Activated naive CD8-positive, alpha-beta T cell treated with anti-CD3 and anti-CD28 coated beads, Interleukin-2, amount 50 U/mL, for 24 hours (primary cell): ENCODE measurements at regions not wholly inside any gene's neighbourhood (a gene's known extent, or its start where the extent isn't known, plus 50 kb on each side); places are given as distances from the start of the nearest gene placed in this dataset.

Experiments used
- ATAC-seq: fragments of 150-1000 bp; cut with Tn5 transposase; one replicate; pipeline ENCODE4 v1.10.0; 2021
- DNase-seq: peaks from one replicate; pipeline ENCODE4 v3.0.0; 2021
- H3K27ac Mint-ChIP-seq: one replicate; pipeline ENCODE4 v1.8.0; 2021; ENCODE audit warnings: mild to moderate bottlenecking, mixed read lengths
- H3K27me3 Mint-ChIP-seq: one replicate; pipeline ENCODE4 v1.8.0; 2021; ENCODE audit warnings: mixed read lengths
- H3K36me3 Mint-ChIP-seq: one replicate; pipeline ENCODE4 v1.8.0; 2021; ENCODE audit warnings: low read depth, mixed read lengths
- H3K4me1 Mint-ChIP-seq: one replicate; pipeline ENCODE4 v1.8.0; 2021; ENCODE audit warnings: mixed read lengths
- H3K4me3 Mint-ChIP-seq: one replicate; pipeline ENCODE4 v1.8.0; 2021; ENCODE audit warnings: mild to moderate bottlenecking, moderate library complexity, mixed read lengths
- H3K9me3 Mint-ChIP-seq: one replicate; pipeline ENCODE4 v1.8.0; 2021; ENCODE audit warnings: mixed read lengths

DNA sequence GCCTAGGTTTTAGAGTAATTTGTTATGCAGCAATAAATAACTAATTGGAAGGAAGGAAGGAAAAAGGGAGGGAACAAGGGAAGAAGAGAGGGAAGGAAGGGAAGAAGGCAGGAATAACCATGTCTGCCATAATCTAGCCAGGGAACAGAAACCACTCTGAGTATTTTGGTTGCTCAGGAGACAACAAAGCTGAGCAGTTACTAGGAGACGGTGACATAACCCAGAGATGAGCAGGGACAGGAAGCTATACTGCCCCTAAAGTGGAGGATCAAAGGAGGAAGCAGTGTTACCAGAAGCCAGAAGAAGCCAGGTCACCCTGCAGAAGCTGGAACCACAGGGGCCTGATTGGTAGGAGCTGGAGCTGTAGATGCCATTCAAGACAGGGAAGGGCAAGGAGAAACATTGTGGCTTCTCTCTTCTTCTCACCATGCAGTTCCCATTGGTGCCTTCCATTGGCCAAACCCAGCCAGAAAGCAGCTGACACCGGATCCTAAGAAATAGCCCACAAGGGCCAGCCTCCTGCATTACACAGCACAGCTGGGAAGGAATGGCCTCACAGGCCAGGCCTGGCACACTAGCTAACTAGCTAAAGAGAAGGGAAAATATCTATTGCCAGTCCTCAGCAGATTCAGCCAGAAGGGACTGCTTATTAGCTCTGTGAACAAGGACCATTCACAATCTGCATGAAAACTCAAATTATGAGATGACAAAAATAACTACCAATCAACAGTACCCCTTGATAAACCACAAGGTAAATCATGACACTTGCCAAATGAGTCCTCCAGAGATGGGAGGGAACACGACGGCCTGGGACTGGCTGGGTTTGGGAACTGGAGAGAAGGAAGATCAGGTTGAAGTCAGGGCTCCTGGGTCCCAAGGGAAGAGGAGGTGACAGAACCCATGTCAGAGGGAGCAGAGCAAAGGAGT lies 184.5 kb upstream of the NFE2L3 start:
- Mint-ChIP-seq H3K27me3 (peaks cover 34% of the 10 kb centered on the region), H3K4me3 (no peak overlapping the region), H3K36me3 (no peaks in the 10 kb centered on the region), H3K27ac (peak overlapping the region; percentile 10), H3K9me3 (no peaks in the 10 kb centered on the region), H3K4me1 (peaks cover 15% of the 10 kb centered on the region)
- DNase-seq, result no peak
- no peak for ATAC-seq

- Mint-ChIP-seq H3K36me3 (no peaks in the 10 kb centered on the region), H3K4me3 (no peak overlapping the region), H3K27ac (peak overlapping the region; percentile 10), H3K4me1 (peaks cover 15% of the 10 kb centered on the region), H3K9me3 (no peaks in the 10 kb centered on the region), H3K27me3 (peaks cover 31% of the 10 kb centered on the region)
- peak; percentile 78 for ATAC-seq
- peak; percentile 35 for DNase-seq
These were observed 183.6 kb upstream of the NFE2L3 start for GRCh38 chr7:25968205-25968993.

GRCh38 chr7:25970356-25970755 lies 181.6 kb upstream of the NFE2L3 start:
- H3K9me3 Mint-ChIP-seq, result no peaks in the 10 kb centered on the region

GRCh38 chr7:25970911-25971310 lies 181.1 kb upstream of the NFE2L3 start:
- no peak for ATAC-seq
- Mint-ChIP-seq H3K27me3 (peaks cover 20% of the 10 kb centered on the region), H3K4me1 (peaks cover 15% of the 10 kb centered on the region), H3K27ac (no peak overlapping the region), H3K4me3 (no peak overlapping the region), H3K9me3 (no peaks in the 10 kb centered on the region), H3K36me3 (peaks cover 2% of the 10 kb centered on the region)
- no peak for DNase-seq

More at GRCh38 chr7:25970356-25970755, 181.6 kb upstream of the NFE2L3 start:
- ATAC-seq (no peak), DNase-seq (no peak)
- Mint-ChIP-seq H3K4me1 (peaks cover 15% of the 10 kb centered on the region), H3K27me3 (peaks cover 25% of the 10 kb centered on the region), H3K4me3 (no peak overlapping the region), H3K27ac (no peak overlapping the region), H3K36me3 (peaks cover under 1% of the 10 kb centered on the region)

DNA sequence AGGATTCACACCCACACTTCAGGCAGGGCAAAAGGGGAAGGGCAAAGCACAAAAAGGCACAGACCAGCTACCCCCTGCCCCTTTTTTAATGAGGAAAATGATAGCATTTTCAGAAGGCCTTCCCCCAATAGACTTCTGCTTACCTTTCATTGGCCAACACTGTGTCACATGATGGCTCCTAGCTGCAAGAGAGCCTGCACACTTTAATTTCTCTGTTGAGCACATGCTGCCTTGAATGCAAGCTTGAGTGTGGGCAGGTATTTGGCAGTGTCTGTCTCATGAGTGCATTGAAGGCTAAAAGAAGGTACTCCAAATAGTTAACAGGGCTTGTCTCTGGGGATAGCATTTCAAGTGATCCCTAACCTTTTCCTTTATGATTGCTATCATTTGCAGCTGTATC lies 175.4 kb upstream of the NFE2L3 start:
- H3K27ac Mint-ChIP-seq, result no peak overlapping the region
- DNase-seq, result no peak
- no peaks in the 10 kb centered on the region for H3K9me3 Mint-ChIP-seq
- H3K4me3 Mint-ChIP-seq, result no peak overlapping the region
- H3K4me1 Mint-ChIP-seq, result no peaks in the 10 kb centered on the region
- peaks cover 3% of the 10 kb centered on the region for H3K27me3 Mint-ChIP-seq
- H3K36me3 Mint-ChIP-seq, result peaks cover 5% of the 10 kb centered on the region
- ATAC-seq, result no peak

GRCh38 chr7:25978466-25978865 lies 173.5 kb upstream of the NFE2L3 start:
- DNase-seq, result no peak
- Mint-ChIP-seq H3K27me3 (peaks cover 3% of the 10 kb centered on the region), H3K4me1 (no peaks in the 10 kb centered on the region), H3K27ac (no peak overlapping the region), H3K4me3 (no peak overlapping the region), H3K36me3 (peaks cover 5% of the 10 kb centered on the region), H3K9me3 (no peaks in the 10 kb centered on the region)
- ATAC-seq, result no peak

DNA sequence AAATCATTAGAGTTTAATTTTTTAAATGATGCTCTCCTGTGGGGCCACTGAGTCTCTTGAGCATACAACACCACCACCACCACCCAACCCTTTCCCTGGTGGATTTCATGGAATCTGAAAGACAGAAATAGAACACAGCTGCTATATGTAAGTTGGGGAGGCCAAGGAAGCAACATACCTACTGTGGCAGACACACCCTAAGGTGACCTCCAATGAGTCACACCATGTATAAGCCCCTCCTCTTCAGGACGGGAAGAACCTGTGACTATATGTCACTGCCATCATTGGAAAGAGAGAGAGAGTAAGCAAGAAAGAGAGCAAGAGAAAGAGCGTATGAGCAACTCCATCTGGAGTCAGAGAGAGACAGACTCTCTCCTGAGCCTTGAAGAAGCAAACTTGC lies 172.4 kb upstream of the NFE2L3 start:
- Mint-ChIP-seq H3K36me3 (peaks cover 5% of the 10 kb centered on the region), H3K4me3 (no peak overlapping the region), H3K4me1 (no peaks in the 10 kb centered on the region), H3K9me3 (no peaks in the 10 kb centered on the region), H3K27me3 (no peaks in the 10 kb centered on the region), H3K27ac (no peak overlapping the region)
- ATAC-seq (no peak), DNase-seq (no peak)

DNA sequence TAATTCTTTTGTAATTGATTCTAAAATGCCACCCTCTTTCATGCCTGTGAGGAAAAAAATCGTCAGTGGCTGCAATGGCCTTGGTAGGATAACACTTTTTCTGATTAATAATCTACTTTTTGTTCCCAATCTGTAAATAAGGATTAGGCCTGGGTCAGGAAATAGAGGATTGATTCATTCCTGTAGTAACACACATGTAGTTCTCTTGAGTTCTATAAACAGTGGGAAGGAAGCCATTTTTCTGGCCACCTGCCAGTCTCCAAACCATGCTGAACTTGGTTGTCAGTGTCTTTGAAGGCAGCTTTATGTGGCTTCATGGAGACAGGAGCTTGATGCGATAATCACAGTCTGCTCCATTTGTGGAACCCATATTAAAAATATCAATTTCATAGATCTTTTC lies 169.3 kb upstream of the NFE2L3 start:
- no peaks in the 10 kb centered on the region for H3K27me3 Mint-ChIP-seq
- ATAC-seq, result no peak
- no peaks in the 10 kb centered on the region for H3K4me1 Mint-ChIP-seq

DNA sequence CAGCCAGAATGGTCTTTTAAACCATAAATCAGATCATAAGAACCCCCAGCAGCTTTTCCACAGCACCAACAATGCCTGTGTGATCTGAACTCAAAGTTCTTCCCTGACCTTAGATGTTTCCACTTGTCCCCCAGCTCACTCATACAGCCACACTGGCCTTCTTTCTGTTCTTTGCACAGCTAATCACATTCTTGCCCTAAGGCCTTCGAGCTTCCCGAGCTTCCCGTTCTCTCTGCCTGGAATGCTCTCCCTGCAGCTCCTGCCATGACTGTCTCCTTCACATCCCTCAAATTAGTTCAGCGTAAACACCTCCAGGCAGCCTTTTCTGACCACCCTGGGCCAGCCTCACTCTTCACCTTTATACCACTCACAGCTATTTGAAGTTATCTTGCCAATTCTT lies 166.8 kb upstream of the NFE2L3 start:
- Mint-ChIP-seq H3K36me3 (no peaks in the 10 kb centered on the region), H3K9me3 (no peaks in the 10 kb centered on the region), H3K27ac (no peak overlapping the region), H3K4me3 (no peak overlapping the region), H3K4me1 (no peaks in the 10 kb centered on the region), H3K27me3 (peaks cover 9% of the 10 kb centered on the region)
- ATAC-seq (no peak), DNase-seq (no peak)

More for the DNA sequence above, 169.3 kb upstream of the NFE2L3 start:
- H3K9me3 Mint-ChIP-seq, result no peaks in the 10 kb centered on the region
- H3K27ac Mint-ChIP-seq, result no peak overlapping the region
- no peaks in the 10 kb centered on the region for H3K36me3 Mint-ChIP-seq
- H3K4me3 Mint-ChIP-seq, result no peak overlapping the region
- no peak for DNase-seq

DNA sequence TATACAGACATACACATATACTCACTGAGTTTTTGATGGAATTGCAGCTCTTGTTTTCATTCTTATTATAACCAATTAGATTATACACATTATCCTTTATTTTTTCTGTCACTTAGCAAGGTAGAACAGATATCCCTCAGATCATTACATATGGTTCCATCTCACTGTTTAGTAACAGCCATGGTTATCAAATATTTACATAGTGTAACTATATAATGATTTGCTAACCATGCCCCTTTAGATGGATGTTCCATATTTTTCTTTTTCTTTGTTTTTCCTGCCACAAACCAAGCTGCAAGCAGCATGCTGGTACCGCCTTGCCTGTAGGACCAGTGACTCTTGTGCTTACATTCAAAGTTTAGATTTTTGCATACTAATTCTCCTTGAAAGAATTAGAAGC lies 163.4 kb upstream of the NFE2L3 start:
- DNase-seq, result no peak
- Mint-ChIP-seq H3K27me3 (peaks cover 17% of the 10 kb centered on the region), H3K9me3 (no peaks in the 10 kb centered on the region), H3K27ac (no peak overlapping the region), H3K36me3 (no peaks in the 10 kb centered on the region), H3K4me1 (no peaks in the 10 kb centered on the region), H3K4me3 (no peak overlapping the region)
- no peak for ATAC-seq

DNA sequence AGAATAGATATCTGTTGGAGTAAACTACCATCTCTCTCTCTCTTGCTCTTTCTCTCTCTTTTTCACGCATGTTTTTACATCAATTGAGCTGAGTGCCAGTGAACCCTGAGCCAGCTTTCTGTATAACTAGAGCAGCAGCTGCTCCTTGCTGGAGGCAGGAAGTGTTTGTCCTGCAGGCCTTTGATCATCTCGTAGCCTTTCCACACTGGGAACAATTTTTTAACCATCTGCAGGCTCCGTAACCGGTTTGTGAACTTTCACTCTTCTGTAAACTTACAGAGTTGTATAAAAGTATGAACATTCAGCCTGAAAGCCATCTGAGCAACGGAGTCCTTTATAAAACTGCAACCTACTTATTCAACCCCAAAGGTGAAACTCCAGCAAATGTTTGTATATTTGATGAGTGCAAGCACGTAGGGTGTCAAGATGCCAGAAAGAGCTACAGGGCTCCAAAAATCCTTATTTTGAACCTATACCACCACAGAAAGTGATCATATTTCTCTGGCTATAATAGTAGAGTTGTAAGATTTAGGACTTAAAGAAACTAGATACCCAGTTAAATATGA lies 162.8 kb upstream of the NFE2L3 start:
- DNase-seq (no peak), ATAC-seq (no peak)
- H3K36me3 Mint-ChIP-seq, result no peaks in the 10 kb centered on the region
- H3K27ac Mint-ChIP-seq, result no peak overlapping the region
- H3K27me3 Mint-ChIP-seq, result peaks cover 18% of the 10 kb centered on the region
- H3K9me3 Mint-ChIP-seq, result no peaks in the 10 kb centered on the region
- no peaks in the 10 kb centered on the region for H3K4me1 Mint-ChIP-seq
- H3K4me3 Mint-ChIP-seq, result no peak overlapping the region

GRCh38 chr7:25994433-25994994 lies 157.5 kb upstream of the NFE2L3 start:
- no peaks in the 10 kb centered on the region for H3K36me3 Mint-ChIP-seq
- H3K27ac Mint-ChIP-seq, result no peak overlapping the region
- DNase-seq, result no peak
- ATAC-seq, result no peak
- peaks cover 1% of the 10 kb centered on the region for H3K4me1 Mint-ChIP-seq
- no peaks in the 10 kb centered on the region for H3K9me3 Mint-ChIP-seq
- H3K4me3 Mint-ChIP-seq, result no peak overlapping the region
- peaks cover 20% of the 10 kb centered on the region for H3K27me3 Mint-ChIP-seq

DNA sequence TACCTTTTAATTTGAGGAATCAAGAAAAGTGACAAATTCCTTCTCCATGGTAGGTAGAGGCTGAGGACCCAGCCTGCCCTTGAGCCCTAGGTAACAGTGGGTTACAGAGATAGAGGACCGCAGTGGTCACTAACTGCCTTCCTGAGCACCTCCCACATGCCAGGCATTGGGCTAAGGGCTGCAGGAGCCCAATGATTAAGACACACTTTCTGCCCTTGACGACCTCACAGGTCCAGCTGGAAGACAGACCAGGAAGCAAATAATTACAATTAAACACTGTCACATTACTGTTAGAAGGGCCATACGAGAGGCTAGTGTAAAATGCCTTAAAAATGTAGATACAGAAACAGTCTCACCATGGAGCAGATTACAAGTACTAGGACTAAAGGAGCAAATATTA lies 156.8 kb upstream of the NFE2L3 start:
- DNase-seq, result no peak
- Mint-ChIP-seq H3K4me1 (peaks cover 1% of the 10 kb centered on the region), H3K4me3 (no peak overlapping the region), H3K27ac (no peak overlapping the region), H3K36me3 (no peaks in the 10 kb centered on the region), H3K27me3 (peaks cover 15% of the 10 kb centered on the region), H3K9me3 (no peaks in the 10 kb centered on the region)
- no peak for ATAC-seq

DNA sequence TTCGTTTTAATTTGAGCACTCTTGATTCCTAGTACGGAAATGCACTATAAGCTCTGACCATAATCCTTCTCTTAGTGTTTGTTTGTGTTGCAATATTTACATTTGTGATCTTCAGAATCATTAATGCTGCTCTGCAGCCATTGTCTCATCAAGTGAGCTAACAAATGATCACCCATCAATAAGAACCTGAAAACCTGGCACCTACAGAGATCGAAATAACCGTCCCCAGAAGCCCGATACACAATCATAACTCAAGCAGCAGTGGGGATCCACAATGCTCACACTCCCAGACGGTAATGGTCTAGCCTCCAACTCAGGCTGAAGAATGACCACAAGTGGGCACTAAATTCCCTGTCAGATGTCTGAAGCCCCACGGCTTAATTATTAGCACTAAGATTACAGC lies 156.0 kb upstream of the NFE2L3 start:
- Mint-ChIP-seq H3K27ac (no peak overlapping the region), H3K36me3 (no peaks in the 10 kb centered on the region), H3K4me3 (no peak overlapping the region), H3K27me3 (peaks cover 15% of the 10 kb centered on the region), H3K9me3 (no peaks in the 10 kb centered on the region), H3K4me1 (peaks cover 1% of the 10 kb centered on the region)
- DNase-seq, result no peak
- ATAC-seq, result no peak
